A549 (cell line): ENCODE measurements at regions not wholly inside any gene's neighbourhood (a gene's known extent, or its start where the extent isn't known, plus 50 kb on each side); places are given as distances from the start of the nearest gene placed in this dataset.

ENCODE experiments used
- CHD2 ChIP-seq: fragments of 150-350 bp; IDR thresholded peaks from 2 replicates; pipeline ENCODE4 v1.6.1; 2014; ENCODE audit warnings: low read length; ENCODE audit not compliant: partially characterized antibody
- CTCF ChIP-seq: fragments of >200 bp; sonication (Bioruptor Twin); formaldehyde crosslinking; IDR thresholded peaks from 3 replicates; pipeline ENCODE4 v1.5.1; 2016
- EHF ChIP-seq: fragments of 250-450 bp; sonication (Bioruptor Pico); IDR thresholded peaks from 2 replicates; pipeline ENCODE4 v1.5.0; 2020; ENCODE audit warnings: mild to moderate bottlenecking
- EHMT2 ChIP-seq: fragments of 200-600 bp; sonication (generic); IDR thresholded peaks from 2 replicates; pipeline ENCODE4 v1.6.1; 2016; ENCODE audit warnings: antibody characterized with exemption, low read depth, mild to moderate bottlenecking, moderate library complexity
- EP300 ChIP-seq, 2 experiments: fragments of >200 bp; sonication (Bioruptor Twin); formaldehyde crosslinking; IDR thresholded peaks; 2 replicates in 1 of 2; 3 replicates in 1 of 2; pipeline ENCODE4 v1.6.1; 2016 to 2017
- HMGXB4 ChIP-seq: fragments of 250-450 bp; sonication (Bioruptor Pico); IDR thresholded peaks from 2 replicates; pipeline ENCODE4 v1.5.0; 2021; ENCODE audit warnings: mild to moderate bottlenecking, moderate library complexity, borderline replicate concordance
- MAX ChIP-seq: IDR thresholded peaks from 2 replicates; pipeline ENCODE4 v1.6.1; 2012
- MAZ ChIP-seq: fragments of 150-350 bp; IDR thresholded peaks from 2 replicates; pipeline ENCODE4 v1.6.1; 2014; ENCODE audit warnings: antibody characterized with exemption, low read depth, low read length, borderline replicate concordance
- MYC ChIP-seq: IDR thresholded peaks from 2 replicates; pipeline ENCODE4 v1.6.1; 2012; ENCODE audit warnings: mild to moderate bottlenecking, inconsistent platforms, low read length, improper control_type of control experiment, borderline replicate concordance
- NR3C1 ChIP-seq: fragments of >200 bp; sonication (Bioruptor Twin); formaldehyde crosslinking; IDR thresholded peaks from 3 replicates; pipeline ENCODE4 v1.6.1; 2017
- POLR2A ChIP-seq: IDR thresholded peaks from 2 replicates; pipeline ENCODE4 v1.6.1; 2012; ENCODE audit warnings: mild to moderate bottlenecking, low read length
- RAD21 ChIP-seq, 2 experiments: fragments of >200 bp in 1 of 2; sonication (Bioruptor Twin) in 1 of 2; formaldehyde crosslinking in 1 of 2; IDR thresholded peaks in 1 of 2; conservative IDR thresholded peaks in 1 of 2; 2 replicates in 1 of 2; 3 replicates in 1 of 2; pipeline ENCODE4 v1.6.1; 2012 to 2018; ENCODE audit warnings: inconsistent platforms in 1 of 2
- SMC3 ChIP-seq: fragments of >200 bp; sonication (Bioruptor Twin); formaldehyde crosslinking; IDR thresholded peaks from 3 replicates; pipeline ENCODE4 v1.6.1; 2018; ENCODE audit warnings: inconsistent platforms

- TF ChIP-seq MYC (no peak), CTCF (no peak), POLR2A (no peak), MAX (no peak), NR3C1 (no peak), SMC3 (no peak), MAZ (no peak), EHF (CRISPR knock-in tag) (no peak), CHD2 (no peak), EHMT2 (no peak), RAD21 (conservative IDR thresholded peaks at IDR 0.05 in 1 of 2, IDR thresholded peaks at IDR 0.05 in 1 of 2) (no peak), HMGXB4 (CRISPR knock-in tag) (no peak), EP300 (IDR thresholded peaks at IDR 0.05) (no peak)
Measured at GRCh38 chr11:19455731-19456130, 215.0 kb upstream of the E2F8 start.
